HG02973 (cell line): ENCODE measurements at regions not wholly inside any gene's neighbourhood (a gene's known extent, or its start where the extent isn't known, plus 50 kb on each side); places are given as distances from the start of the nearest gene placed in this dataset.

Experiments
- ATAC-seq: cut with Tn5 transposase; IDR thresholded peaks from one replicate; pipeline ENCODE4 v1.9.1; 2021; ENCODE audit warnings: moderate library complexity; ENCODE audit not compliant: unreplicated experiment

GRCh38 chr15:31953478-31953877 lies 76.8 kb upstream of the CHRNA7 start:
- ATAC-seq = no peak

GRCh38 chr15:31954374-31955172 lies 75.7 kb upstream of the CHRNA7 start:
- no peak for ATAC-seq

GRCh38 chr15:31955734-31956133 lies 74.6 kb upstream of the CHRNA7 start:
- ATAC-seq = no peak

- ATAC-seq = no peak
These were observed 72.7 kb upstream of the CHRNA7 start for GRCh38 chr15:31957581-31957980.

GRCh38 chr15:31964586-31965307 lies 65.6 kb upstream of the CHRNA7 start:
- no peak for ATAC-seq

- no peak for ATAC-seq
These were observed 60.3 kb upstream of the CHRNA7 start for GRCh38 chr15:31970007-31970406.

GRCh38 chr15:31973197-31973596 lies 57.1 kb upstream of the CHRNA7 start:
- ATAC-seq = no peak

- ATAC-seq = no peak
These were observed 56.0 kb upstream of the CHRNA7 start for GRCh38 chr15:31974154-31974794.

GRCh38 chr15:31974855-31975829 lies 55.2 kb upstream of the CHRNA7 start:
- no peak for ATAC-seq

- ATAC-seq = no peak
These were observed 54.5 kb upstream of the CHRNA7 start for GRCh38 chr15:31975830-31976229.

GRCh38 chr15:31977138-31977537 lies 53.2 kb upstream of the CHRNA7 start:
- no peak for ATAC-seq

- ATAC-seq = peak; percentile 63
These were observed 52.3 kb upstream of the CHRNA7 start for GRCh38 chr15:31977812-31978661.
